Hepatic stellate cell (primary cell): ENCODE measurements at regions not wholly inside any gene's neighbourhood (a gene's known extent, or its start where the extent isn't known, plus 50 kb on each side); places are given as distances from the start of the nearest gene placed in this dataset.
"Not testable (repeated sequence)": the region's sequence is repeated elsewhere in the genome, so short reads cannot be mapped to it uniquely, and the experiment has no call there.

Source experiments
- DNase-seq: peaks from one replicate; pipeline ENCODE4 v3.0.0; 2011; ENCODE audit warnings: low spot score

GRCh38 chr5:114952876-114953275 is 216.8 kb downstream of the TRIM36 start:
- no peak for DNase-seq

GRCh38 chr5:114949756-114950155 is 220.0 kb downstream of the TRIM36 start:
- DNase-seq = no peak

- no peak for DNase-seq
Measured at GRCh38 chr5:114948986-114949621, 220.6 kb downstream of the TRIM36 start.

- DNase-seq = no peak
Measured at GRCh38 chr5:114948363-114948762, 221.3 kb downstream of the TRIM36 start.

GRCh38 chr5:114940709-114941108 is 229.0 kb downstream of the TRIM36 start:
- no peak for DNase-seq

DNA sequence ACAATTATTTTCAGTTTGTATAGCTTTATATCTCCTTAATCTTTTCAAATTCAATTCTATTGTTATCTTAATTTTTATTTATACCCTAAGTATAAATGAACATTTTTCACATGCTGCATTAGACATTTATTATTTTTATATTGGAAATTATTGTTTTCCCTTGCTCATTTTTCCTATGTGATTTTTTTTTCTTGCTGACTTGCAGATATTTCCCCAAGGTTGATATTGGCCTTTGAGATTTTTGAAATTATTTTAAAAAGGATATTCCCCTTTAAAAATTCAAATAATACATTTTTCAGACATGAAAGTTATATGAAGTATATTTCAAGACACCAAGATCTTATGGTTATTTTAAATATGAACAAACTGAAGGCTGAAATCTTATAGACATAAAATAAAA is 234.2 kb downstream of the TRIM36 start:
- DNase-seq = no peak

DNA sequence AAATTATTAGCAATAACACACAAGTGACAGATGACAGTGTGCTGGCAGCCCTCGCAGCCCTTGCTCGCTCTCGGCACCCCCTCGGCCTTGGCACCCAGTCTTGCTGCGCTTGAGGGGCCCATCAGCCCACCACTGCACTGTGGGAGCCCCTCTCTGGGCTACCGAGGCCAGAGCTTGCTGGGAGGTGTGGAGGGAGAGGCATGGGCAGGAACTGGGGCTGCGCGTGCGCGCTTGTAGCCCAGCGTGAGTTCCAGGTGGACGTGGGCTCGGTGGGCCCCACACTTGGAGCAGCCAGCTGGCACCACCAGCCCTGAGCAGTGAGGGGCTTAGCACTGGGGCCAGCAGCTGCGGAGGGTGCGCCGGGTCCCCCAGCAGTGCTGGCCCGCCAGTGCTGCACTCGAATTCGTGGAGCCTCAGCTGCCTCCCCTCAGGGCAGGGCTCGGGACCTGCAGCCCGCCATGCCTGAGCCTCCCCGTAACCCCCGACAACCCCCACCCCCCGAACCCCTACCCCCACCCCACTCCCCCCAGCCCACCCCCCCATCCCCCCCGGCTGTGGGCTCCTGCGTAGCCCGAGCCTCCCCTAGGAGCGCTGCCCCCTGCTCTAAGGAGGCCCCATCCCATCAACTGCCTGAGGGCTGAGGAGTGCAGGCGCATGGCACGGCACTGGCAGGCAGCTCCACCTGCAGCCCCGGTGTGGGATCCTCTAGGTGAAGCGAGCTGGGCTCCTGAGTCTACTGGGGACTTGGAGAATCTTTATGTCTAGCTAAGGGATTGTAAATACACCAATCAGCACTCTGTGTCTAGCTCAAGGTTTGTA is 240.9 kb downstream of the TRIM36 start:
- DNase-seq = no peak

GRCh38 chr5:114924769-114925168 is 244.9 kb downstream of the TRIM36 start:
- no peak for DNase-seq

DNA sequence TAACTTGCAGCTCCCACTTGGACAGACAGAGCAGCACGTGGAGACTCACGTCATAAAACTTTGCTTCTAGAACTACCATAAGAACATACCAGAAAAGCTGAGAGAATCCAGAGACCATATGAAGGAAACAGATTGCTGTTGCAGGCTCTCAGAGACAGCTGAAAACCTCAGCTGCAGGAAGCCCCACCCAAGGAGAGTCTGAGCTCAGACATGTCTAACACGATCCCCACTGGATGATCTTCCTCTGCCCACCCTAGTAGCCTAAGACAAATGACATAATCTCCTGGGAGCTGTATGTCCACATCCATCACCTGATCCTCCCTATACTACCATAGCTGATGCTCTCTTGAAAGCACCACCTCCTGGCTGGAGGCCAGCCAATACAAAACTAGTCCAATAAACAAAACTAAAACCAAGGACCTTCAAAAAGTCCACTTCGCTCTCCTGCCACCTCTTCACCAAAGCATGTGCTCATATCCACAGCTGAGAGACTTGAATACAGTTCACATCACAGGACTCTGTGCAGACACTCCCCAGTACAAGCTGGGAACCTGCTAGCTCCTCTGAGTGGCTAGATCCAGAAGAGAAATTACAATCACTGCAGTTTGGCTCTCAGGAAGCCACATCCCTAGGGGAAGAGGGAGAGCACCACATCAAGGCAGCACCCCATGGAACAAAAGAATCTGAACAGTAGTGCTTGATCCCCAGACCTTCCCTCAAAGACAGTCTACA is 257.4 kb downstream of the TRIM36 start:
- no peak for DNase-seq

- DNase-seq = no peak
Measured at GRCh38 chr5:114910727-114911126, 259.0 kb downstream of the TRIM36 start.

DNA sequence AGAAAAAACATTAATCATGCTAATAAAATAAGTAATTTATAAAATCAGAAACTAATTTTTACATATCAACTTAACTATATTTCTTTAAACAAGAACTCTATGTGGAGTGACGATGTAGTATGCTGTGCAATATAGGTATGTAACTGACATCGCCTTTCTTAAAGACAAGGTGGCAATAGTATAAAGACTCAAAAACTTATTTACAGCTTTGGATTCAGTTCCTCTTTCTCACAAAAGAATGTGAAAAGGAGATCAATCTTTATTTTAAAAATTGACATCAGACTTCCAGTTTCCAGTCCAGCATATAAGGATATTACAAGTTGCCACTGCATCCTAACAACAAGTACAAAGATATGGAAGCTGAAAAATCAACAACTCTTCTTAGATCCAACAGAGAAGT is 260.3 kb downstream of the TRIM36 start:
- no peak for DNase-seq

- no peak for DNase-seq
Measured at GRCh38 chr5:114903767-114904166, 265.9 kb downstream of the TRIM36 start.

- no peak for DNase-seq
Measured at GRCh38 chr5:114898602-114899001, 271.1 kb downstream of the TRIM36 start.

- DNase-seq = no peak
Measured at GRCh38 chr5:114883675-114884074, 286.0 kb downstream of the TRIM36 start.

- DNase-seq = no peak
Measured at GRCh38 chr5:114859438-114859735, 310.3 kb downstream of the TRIM36 start.

- DNase-seq = no peak
Measured at GRCh38 chr5:114858665-114859437, 310.9 kb downstream of the TRIM36 start.

DNA sequence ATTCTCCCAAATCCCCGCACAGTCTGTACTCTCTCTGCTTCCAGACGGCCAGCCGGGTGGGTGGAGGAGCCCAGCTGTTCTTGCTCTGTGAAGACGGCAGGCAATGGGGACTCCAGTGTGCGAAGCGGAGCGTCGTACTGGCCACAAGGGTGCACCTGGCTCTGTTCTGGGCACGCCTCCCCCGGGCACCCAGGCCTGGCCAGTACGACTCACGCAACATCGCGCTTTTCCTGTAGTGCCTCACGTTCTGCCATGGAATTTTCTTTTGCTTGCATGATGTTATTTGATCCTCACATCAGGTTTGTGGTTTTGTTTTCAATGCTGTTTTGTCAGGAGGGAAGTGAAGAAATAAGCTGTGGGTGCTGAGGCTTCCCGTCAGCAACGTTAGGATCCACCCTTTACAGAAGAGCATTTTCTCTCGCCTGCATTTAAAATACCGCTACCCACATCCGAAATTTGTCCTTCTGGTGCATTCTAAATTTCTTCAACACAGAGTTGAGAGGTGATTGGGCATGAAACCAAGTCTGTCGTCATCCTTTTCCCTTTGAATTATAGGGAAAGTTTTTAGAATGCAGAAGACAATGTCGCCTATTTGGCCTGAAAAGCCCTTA is 311.7 kb downstream of the TRIM36 start:
- no peak for DNase-seq

- DNase-seq = not testable (repeated sequence)
Measured at GRCh38 chr5:114844711-114845110, 325.0 kb downstream of the TRIM36 start.

GRCh38 chr5:114839360-114839759 is 330.3 kb downstream of the TRIM36 start:
- DNase-seq = no peak

DNA sequence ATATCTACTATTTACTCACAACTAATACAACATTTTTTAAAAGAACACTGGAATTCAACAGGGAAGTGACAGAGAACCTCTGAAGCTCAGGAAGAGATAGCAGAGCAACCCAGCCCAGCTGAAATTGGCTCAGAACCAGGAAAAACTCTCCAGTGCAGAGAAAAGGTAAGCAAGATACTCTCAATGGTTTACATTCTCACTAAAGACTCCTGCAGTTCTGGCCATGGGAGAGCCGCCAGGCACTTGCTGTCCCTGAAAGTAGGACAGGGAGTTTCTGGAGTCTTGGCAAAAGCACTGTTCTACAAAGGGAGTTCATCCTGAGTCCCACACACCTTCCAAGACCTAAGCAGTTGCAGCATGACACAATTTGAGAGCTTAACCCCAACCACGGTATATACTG is 330.8 kb downstream of the TRIM36 start:
- no peak for DNase-seq

GRCh38 chr5:114830114-114830513 is 339.6 kb downstream of the TRIM36 start:
- DNase-seq = no peak

GRCh38 chr5:114822863-114823262 is 346.8 kb downstream of the TRIM36 start:
- no peak for DNase-seq
